HG02970 (cell line): ENCODE measurements at regions not wholly inside any gene's neighbourhood (a gene's known extent, or its start where the extent isn't known, plus 50 kb on each side); places are given as distances from the start of the nearest gene placed in this dataset.

Source experiments
- ATAC-seq: cut with Tn5 transposase; IDR thresholded peaks from one replicate; pipeline ENCODE4 v1.9.1; 2021; ENCODE audit warnings: mild to moderate bottlenecking, moderate library complexity, moderate number of reproducible peaks; ENCODE audit not compliant: unreplicated experiment, low FRiP score

- no peak for ATAC-seq
Measured at GRCh38 chr3:158961471-158961870, 159.6 kb downstream of the MFSD1 start.

DNA sequence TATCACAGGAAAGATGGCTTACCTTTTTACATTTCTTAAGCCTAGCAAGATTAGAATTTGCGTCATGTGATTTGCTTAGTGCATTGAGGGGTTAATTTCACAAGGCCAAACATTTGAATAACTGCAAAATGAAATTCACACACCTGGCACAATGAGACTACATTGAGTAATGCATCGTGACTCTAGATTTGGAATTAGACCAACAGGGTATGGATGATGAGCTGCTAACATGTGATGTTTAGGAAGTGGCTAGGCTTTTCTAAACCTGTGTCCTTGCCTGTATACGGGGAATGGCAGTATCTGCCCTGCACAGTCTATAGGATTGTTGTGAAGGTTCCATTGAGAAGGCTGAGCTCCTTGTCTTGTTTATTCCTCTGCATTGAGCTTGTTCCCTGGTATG, 160.1 kb downstream of the MFSD1 start:
- no peak for ATAC-seq

GRCh38 chr3:158970006-158970405, 168.2 kb downstream of the MFSD1 start:
- no peak for ATAC-seq

- no peak for ATAC-seq
Measured at GRCh38 chr3:158974904-158975303, 173.1 kb downstream of the MFSD1 start.

GRCh38 chr3:158976966-158977365, 175.1 kb downstream of the MFSD1 start:
- ATAC-seq: no peak

DNA sequence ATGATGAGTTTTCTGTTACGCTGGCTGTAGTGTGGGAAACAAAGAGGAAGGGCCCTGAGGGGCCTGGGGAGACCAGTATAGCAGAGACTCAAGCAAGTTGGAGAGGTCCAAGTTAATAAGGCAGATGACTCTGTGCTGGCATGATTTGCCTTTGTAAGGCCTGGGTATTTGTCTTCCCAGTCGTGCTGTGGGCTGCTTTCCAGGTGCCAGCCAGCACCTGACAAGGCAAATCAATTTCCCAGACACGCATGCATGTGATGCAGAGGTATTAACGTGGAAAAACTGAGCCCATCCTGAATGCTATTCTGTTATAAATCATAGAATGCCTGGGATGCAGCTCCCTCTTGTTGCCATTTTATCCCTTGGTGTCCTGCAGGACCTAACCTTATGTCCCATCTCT, 175.6 kb downstream of the MFSD1 start:
- ATAC-seq: no peak

DNA sequence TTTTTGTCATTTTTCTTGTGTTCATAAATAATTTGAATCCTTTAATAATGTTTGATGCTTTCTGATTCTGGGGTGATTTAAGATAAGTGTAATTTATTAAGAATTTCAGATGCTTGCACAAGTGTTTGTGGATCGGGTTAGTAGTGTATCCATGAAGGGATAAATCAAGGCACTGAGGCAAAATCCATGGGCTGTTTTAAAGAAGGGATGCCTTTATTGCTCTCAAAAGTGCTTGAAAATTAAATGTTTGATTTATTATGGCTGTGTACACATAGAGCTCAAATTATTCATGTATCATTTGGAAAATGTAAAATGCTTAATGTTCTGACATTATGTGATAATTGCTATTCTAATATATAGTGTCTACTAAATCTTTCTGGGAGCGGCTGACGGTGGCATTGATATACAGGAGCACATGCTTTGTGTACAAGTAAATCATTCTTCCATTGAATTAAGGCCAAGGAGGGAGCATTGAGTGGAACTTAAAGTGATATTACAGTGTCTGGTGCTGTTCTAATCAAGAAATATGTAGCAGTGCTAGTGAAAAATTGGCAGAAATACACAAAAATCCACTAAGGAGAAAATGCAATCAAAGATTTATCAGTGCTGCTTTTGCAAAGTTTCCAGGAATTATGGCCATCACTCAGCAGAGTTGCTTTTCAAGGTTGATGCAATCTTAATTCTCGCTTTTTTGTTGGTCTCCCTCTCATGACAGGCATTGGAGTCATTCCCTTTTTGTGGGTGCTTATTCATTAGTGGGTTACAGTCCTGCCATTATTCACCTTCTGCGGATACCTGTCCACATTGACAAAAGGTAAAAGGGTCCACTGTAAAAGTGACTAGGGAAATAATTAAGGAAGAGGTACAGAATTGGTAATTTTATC, 181.6 kb downstream of the MFSD1 start:
- ATAC-seq: no peak

GRCh38 chr3:158991146-158991705, 189.4 kb downstream of the MFSD1 start:
- ATAC-seq: no peak

DNA sequence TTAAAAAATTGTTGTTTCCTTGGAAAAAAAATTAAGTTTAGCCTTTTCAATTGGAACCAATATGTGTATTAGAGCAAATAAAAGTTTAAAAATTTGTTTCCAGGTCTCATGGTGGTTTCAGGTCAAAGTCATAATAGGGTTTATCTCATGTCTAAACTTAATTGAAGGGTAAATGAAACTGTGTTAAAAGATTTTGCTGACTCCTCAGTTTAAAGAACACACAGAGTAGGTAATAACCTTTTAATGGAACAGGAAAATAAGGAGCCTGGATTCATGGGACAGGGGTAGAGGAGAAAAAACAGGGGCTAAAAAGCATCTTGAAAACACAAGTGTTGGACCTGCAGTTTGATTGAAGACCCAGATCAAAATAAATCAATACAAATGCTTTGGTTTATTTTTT, 190.6 kb downstream of the MFSD1 start:
- no peak for ATAC-seq

GRCh38 chr3:158994386-158994785, 192.5 kb downstream of the MFSD1 start:
- ATAC-seq: no peak

DNA sequence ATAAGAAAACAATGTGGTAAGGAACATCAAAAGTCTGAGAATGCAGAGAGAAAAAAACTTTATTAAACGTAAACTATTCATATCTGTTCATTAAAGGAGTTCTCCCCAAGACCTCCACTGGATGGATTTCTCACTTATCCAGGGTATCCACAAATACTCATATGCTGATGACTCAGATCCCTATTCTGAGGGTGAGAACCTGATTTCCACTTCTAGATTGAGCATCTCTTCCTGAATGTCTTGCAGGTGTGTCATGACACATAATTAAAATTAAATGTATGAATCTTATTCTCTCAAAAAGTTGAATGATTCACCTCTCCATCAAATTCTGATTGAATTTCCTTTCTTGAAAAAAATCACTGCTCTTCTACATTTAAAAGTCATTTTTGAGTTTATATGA, 199.9 kb downstream of the MFSD1 start:
- ATAC-seq: no peak

- no peak for ATAC-seq
Measured at GRCh38 chr3:159005137-159005536, 203.3 kb downstream of the MFSD1 start.

- no peak for ATAC-seq
Measured at GRCh38 chr3:159007331-159007730, 205.5 kb downstream of the MFSD1 start.

DNA sequence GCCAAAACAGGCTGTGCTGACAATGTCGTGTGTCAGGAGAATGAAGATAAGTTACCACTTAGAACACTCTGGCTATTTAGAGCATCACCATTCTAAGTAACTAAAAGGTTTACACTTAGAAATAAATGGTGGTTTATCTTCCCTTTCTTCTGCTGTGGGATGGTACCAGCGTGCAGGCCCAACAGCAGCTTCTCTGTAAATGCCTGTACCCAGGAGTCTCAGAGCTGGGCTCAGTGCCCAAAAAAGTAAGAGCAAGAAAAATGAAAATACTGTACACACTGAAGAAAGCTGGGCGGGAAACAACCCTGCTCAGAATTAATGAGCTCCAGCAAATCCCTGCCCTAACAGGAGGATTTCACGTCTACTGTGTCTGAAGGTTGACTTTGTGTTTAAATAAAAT, 206.5 kb downstream of the MFSD1 start:
- ATAC-seq: no peak

GRCh38 chr3:159018341-159018740, 216.5 kb downstream of the MFSD1 start:
- ATAC-seq: no peak

DNA sequence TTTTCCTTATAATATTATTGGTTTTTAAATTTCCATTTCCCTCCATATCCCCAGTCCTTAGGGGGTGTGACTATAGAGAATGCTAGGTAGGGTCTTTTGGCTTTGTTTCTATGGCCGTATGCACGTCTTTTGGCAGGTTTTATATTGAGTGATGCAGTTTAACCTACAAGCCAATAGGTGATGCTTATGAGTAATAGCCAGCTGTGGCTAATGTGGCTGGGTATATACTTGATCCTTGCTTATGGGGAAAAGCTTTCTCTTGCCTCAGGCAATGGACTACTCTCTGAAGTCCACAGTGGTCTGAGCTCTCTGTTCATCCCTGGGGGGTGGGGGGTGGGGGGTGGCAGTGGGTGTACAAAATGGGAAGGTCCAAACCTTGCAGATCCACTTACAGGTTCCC, 223.9 kb downstream of the MFSD1 start:
- no peak for ATAC-seq

GRCh38 chr3:159026510-159026909, 224.7 kb downstream of the MFSD1 start:
- ATAC-seq: no peak

DNA sequence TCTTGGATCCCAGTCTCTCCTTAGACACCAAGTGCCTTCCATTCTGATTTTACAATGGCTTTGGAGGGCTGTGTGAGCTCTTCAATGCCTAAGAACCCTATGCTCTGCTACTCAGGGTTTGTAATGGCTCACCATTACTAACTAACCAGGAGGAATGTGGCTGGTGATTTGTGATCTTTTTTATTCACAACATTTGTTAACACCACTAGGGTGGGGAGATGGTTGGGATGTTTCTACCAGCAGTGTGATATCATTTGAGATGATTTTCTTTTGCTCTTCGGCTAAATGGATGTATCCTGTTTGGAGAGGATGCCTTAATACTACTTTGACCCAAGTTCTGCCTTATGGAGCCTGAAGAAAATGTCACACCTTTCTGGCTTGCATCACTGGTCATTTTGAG, 226.9 kb downstream of the MFSD1 start:
- no peak for ATAC-seq

DNA sequence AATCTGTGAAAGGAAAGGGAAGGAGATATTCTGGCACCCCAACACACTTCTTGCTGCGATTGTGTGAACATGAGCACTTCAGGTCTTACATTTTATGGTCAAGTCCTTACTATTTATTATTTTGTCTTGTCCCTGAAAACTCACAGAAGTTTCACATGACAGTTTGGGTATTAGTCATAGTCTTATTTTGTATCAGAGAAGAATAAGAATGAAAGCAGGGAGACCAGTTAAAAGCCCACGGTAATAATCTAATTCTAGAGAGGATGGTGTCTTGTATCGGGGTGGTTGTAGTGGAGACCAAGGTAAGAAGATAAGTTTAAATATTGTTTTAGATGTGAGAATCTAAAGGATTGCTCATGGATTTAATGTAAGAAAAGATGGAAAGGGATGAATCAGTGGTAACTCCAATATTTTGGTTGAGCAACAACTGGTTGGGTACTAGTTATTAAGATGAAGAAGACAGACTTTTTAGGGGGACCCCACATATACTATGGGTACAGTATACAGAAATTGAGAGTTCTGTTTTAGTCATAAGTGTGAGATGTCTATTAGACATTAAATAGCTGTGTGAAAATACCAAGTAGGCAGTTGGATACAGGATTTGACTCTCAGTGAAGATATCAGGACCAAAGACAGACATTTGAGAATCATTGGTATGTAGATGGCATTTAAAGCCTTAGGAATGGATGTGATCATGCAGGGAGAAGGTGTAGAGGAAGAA, 227.6 kb downstream of the MFSD1 start:
- peak; percentile 46 for ATAC-seq

DNA sequence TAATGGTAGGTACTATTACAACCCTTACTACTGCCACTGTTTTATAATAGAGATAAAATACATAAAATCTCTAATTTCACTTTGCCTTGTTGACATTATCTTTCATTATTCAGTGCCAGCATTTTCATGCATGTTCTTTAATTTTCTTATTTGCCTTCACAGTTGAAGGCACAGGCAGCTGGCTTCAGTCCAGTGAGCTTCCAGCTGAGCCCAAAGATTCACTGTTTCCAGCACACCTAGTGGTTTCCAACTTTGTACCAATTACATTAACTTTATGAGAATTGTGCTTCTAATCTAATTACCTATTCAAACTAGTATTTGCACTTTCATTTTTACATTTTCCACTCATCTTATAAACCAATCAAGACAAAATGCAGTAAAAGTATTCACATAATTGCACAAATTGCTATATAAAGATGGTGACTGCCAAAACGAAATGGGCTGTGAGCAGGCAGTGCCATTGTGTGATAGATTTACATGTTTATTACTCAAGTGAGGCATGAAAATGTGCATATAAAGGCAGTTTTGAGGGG, 228.3 kb downstream of the MFSD1 start:
- no peak for ATAC-seq
